Loucy (cell line): ENCODE measurements at regions not wholly inside any gene's neighbourhood (a gene's known extent, or its start where the extent isn't known, plus 50 kb on each side); places are given as distances from the start of the nearest gene placed in this dataset.

Source experiments
- H2AFZ ChIP-seq: fragments of 200-600 bp; sonication (generic); 2 replicates; pipeline ENCODE4 v1.6.0; 2016; ENCODE audit warnings: antibody characterized with exemption, mild to moderate bottlenecking, low read length, moderate library complexity
- H3F3A ChIP-seq: fragments of 200-600 bp; 2 replicates; pipeline ENCODE4 v1.6.0; 2016; ENCODE audit warnings: antibody characterized with exemption, low read depth, mild to moderate bottlenecking
- H3K27me3 ChIP-seq: fragments of 200-600 bp; sonication (generic); 2 replicates; pipeline ENCODE4 v1.6.1; 2014; ENCODE audit warnings: low read length, mild to moderate bottlenecking; ENCODE audit not compliant: insufficient read depth, poor library complexity, severe bottlenecking
- H3K36me3 ChIP-seq: fragments of 200-600 bp; sonication (generic); 2 replicates; pipeline ENCODE4 v1.6.1; 2016; ENCODE audit warnings: low read length; ENCODE audit not compliant: insufficient read depth
- H3K4me1 ChIP-seq: fragments of 200-600 bp; sonication (generic); 2 replicates; pipeline ENCODE4 v1.5.1; 2014; ENCODE audit warnings: low read length, mild to moderate bottlenecking; ENCODE audit not compliant: insufficient read depth, poor library complexity, severe bottlenecking
- H3K4me2 ChIP-seq: fragments of 200-600 bp; sonication (generic); 2 replicates; pipeline ENCODE4 v1.6.0; 2014; ENCODE audit warnings: antibody characterized with exemption, low read length, low read depth, mild to moderate bottlenecking; ENCODE audit not compliant: poor library complexity, severe bottlenecking
- H3K4me3 ChIP-seq: fragments of 200-600 bp; sonication (generic); 2 replicates; pipeline ENCODE4 v1.5.1; 2014; ENCODE audit warnings: low read length, mild to moderate bottlenecking, mixed read lengths; ENCODE audit not compliant: poor library complexity, severe bottlenecking
- H3K79me2 ChIP-seq: fragments of 200-600 bp; sonication (generic); 2 replicates; pipeline ENCODE4 v1.6.1; 2014; ENCODE audit warnings: low read length; ENCODE audit not compliant: insufficient read depth
- H3K9ac ChIP-seq: fragments of 200-600 bp; sonication (generic); 2 replicates; pipeline ENCODE4 v1.6.0; 2014; ENCODE audit warnings: mild to moderate bottlenecking, low read depth, low read length, moderate library complexity; ENCODE audit not compliant: poor library complexity, severe bottlenecking
- H3K9me2 ChIP-seq: fragments of 200-600 bp; sonication (generic); replicated peaks from 2 replicates; pipeline ENCODE4 v1.6.1; 2016; ENCODE audit warnings: low read depth, low read length, mixed read lengths
- H3K9me3 ChIP-seq: fragments of 200-600 bp; sonication (generic); 2 replicates; pipeline ENCODE4 v1.6.1; 2014; ENCODE audit warnings: mild to moderate bottlenecking, antibody characterized with exemption, low read length, low read depth; ENCODE audit not compliant: insufficient read depth
- H4K20me1 ChIP-seq: fragments of 200-600 bp; sonication (generic); 2 replicates; pipeline ENCODE4 v1.6.0; 2014; ENCODE audit warnings: antibody characterized with exemption, low read length, mild to moderate bottlenecking; ENCODE audit not compliant: insufficient read depth, poor library complexity, severe bottlenecking
- EZH2phosphoT487 ChIP-seq: fragments of 200-600 bp; IDR thresholded peaks from 2 replicates; pipeline ENCODE4 v1.6.1; 2018; ENCODE audit warnings: antibody characterized with exemption, mild to moderate bottlenecking, moderate library complexity, borderline replicate concordance
- TF ChIP-seq, protein P1 (sequence below): fragments of 200-600 bp; sonication (generic); conservative IDR thresholded peaks from 2 replicates; pipeline ENCODE4 v1.5.1; 2014; ENCODE audit warnings: mild to moderate bottlenecking, antibody characterized with exemption, low read length

DNA sequence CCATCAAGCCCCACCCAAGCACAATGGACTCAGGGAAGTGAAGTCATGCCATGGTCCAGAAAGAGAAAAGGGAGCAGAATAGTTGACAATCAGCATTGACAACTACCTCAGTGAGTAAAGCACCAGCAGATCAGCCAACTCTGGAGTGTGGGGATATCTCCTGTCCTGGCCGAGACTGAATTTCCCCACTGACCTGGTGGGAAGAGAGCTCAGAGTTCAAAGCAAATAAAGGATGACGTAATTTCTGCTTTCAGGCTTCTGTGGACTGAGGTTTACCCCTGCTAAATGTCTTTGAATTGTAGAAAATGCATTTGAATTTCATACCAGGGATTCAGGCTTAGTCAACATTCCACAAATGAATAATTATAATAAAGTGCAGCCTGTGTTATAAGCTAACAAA is 152.9 kb downstream of the CBLN1 start:
- H4K20me1 ChIP-seq: no peaks in the 10 kb centered on the region
- H3K9ac ChIP-seq: no peak overlapping the region
- H3K36me3 ChIP-seq: no peaks in the 10 kb centered on the region
- H3K79me2 ChIP-seq: no peaks in the 10 kb centered on the region
- H2AFZ ChIP-seq: no peak overlapping the region
- H3K4me3 ChIP-seq: no peak overlapping the region
- no peaks in the 10 kb centered on the region for H3K27me3 ChIP-seq
- no peaks in the 10 kb centered on the region for H3F3A ChIP-seq
- no peaks in the 10 kb centered on the region for H3K4me1 ChIP-seq
- TF ChIP-seq EZH2phosphoT487: no peak
- TF ChIP-seq, protein P1, sequence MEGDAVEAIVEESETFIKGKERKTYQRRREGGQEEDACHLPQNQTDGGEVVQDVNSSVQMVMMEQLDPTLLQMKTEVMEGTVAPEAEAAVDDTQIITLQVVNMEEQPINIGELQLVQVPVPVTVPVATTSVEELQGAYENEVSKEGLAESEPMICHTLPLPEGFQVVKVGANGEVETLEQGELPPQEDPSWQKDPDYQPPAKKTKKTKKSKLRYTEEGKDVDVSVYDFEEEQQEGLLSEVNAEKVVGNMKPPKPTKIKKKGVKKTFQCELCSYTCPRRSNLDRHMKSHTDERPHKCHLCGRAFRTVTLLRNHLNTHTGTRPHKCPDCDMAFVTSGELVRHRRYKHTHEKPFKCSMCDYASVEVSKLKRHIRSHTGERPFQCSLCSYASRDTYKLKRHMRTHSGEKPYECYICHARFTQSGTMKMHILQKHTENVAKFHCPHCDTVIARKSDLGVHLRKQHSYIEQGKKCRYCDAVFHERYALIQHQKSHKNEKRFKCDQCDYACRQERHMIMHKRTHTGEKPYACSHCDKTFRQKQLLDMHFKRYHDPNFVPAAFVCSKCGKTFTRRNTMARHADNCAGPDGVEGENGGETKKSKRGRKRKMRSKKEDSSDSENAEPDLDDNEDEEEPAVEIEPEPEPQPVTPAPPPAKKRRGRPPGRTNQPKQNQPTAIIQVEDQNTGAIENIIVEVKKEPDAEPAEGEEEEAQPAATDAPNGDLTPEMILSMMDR: no peak
- no peak overlapping the region for H3K4me2 ChIP-seq
- no peaks in the 10 kb centered on the region for H3K9me2 ChIP-seq
- no peaks in the 10 kb centered on the region for H3K9me3 ChIP-seq

DNA sequence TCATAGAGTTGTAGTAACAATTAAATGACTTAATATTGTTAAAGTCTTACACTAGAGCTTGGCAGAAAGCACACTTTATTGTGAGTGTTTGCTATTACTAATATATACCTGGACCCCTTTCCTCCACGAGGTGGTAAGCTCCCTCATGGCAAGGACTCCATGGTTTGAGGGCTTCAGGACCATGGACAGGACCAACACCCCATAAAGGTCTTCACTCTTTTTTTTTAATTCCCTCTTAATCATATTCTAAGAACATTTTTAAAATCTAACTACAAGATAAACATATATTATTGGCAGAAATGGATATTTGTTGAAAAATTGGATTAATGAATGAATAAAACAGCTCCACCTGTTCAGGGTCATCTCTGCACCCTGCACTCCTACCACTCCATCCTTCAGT is 154.5 kb downstream of the CBLN1 start:
- H3K4me3 ChIP-seq: no peak overlapping the region
- H3K36me3 ChIP-seq: no peaks in the 10 kb centered on the region
- no peaks in the 10 kb centered on the region for H3K9me2 ChIP-seq
- no peak overlapping the region for H3K4me2 ChIP-seq
- TF ChIP-seq, protein P1: no peak
- TF ChIP-seq EZH2phosphoT487: no peak
- no peaks in the 10 kb centered on the region for H3K9me3 ChIP-seq
- no peaks in the 10 kb centered on the region for H4K20me1 ChIP-seq
- H3K9ac ChIP-seq: no peak overlapping the region
- no peak overlapping the region for H2AFZ ChIP-seq
- H3K79me2 ChIP-seq: no peaks in the 10 kb centered on the region
- no peaks in the 10 kb centered on the region for H3K4me1 ChIP-seq
- H3F3A ChIP-seq: no peaks in the 10 kb centered on the region
- no peaks in the 10 kb centered on the region for H3K27me3 ChIP-seq

DNA sequence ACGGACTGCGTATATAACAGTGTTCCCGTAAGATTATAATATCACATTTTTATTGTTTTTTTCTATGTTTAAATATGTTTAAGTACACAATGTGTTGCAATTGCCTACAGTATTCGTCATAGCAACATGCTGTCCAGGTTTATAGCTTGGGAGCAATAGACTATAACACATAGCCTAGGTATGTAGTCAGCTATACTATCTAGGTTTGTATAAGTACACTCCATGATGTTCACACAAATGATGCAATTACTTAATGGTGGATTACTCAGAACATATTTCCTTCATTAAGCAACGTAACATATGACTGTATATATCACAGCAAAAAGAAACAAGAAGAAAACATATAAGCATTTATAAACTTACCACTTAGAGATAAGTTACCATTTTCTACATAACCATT is 160.0 kb downstream of the CBLN1 start:
- H3K4me1 ChIP-seq: no peaks in the 10 kb centered on the region
- H3K9me2 ChIP-seq: no peaks in the 10 kb centered on the region
- no peaks in the 10 kb centered on the region for H3K36me3 ChIP-seq
- H3K4me3 ChIP-seq: no peak overlapping the region
- no peaks in the 10 kb centered on the region for H3K9me3 ChIP-seq
- H3F3A ChIP-seq: no peaks in the 10 kb centered on the region
- no peak overlapping the region for H2AFZ ChIP-seq
- no peaks in the 10 kb centered on the region for H4K20me1 ChIP-seq
- no peak overlapping the region for H3K4me2 ChIP-seq
- TF ChIP-seq EZH2phosphoT487: no peak
- TF ChIP-seq, protein P1: no peak
- no peaks in the 10 kb centered on the region for H3K79me2 ChIP-seq
- no peak overlapping the region for H3K9ac ChIP-seq
- H3K27me3 ChIP-seq: no peaks in the 10 kb centered on the region
